Amniotic stem cell (primary cell): ENCODE measurements at regions not wholly inside any gene's neighbourhood (a gene's known extent, or its start where the extent isn't known, plus 50 kb on each side); places are given as distances from the start of the nearest gene placed in this dataset.
"Not testable (repeated sequence)": the region's sequence is repeated elsewhere in the genome, so short reads cannot be mapped to it uniquely, and the experiment has no call there.

Experiments
- DNase-seq: peaks from one replicate; lab custom pipeline; 2025; lab: John Stamatoyannopoulos, UW

GRCh38 chr3:87576752-87577151 is 300.4 kb upstream of the POU1F1 start:
- no peak for DNase-seq

GRCh38 chr3:87575550-87575949 is 299.2 kb upstream of the POU1F1 start:
- no peak for DNase-seq

GRCh38 chr3:87568331-87568730 is 291.9 kb upstream of the POU1F1 start:
- DNase-seq = no peak

- no peak for DNase-seq
Observed at GRCh38 chr3:87564438-87564837, 288.1 kb upstream of the POU1F1 start.

- DNase-seq = no peak
Observed at GRCh38 chr3:87563712-87564111, 287.3 kb upstream of the POU1F1 start.

- no peak for DNase-seq
Observed at GRCh38 chr3:87558492-87558891, 282.1 kb upstream of the POU1F1 start.

GRCh38 chr3:87555290-87555689 is 278.9 kb upstream of the POU1F1 start:
- no peak for DNase-seq

GRCh38 chr3:87553058-87553457 is 276.7 kb upstream of the POU1F1 start:
- DNase-seq = no peak

- no peak for DNase-seq
Observed at GRCh38 chr3:87550892-87551291, 274.5 kb upstream of the POU1F1 start.

- no peak for DNase-seq
Observed at GRCh38 chr3:87549208-87549607, 272.8 kb upstream of the POU1F1 start.

- DNase-seq = no peak
Observed at GRCh38 chr3:87548271-87548670, 271.9 kb upstream of the POU1F1 start.

GRCh38 chr3:87546216-87546615 is 269.8 kb upstream of the POU1F1 start:
- DNase-seq = no peak

GRCh38 chr3:87543408-87543807 is 267.0 kb upstream of the POU1F1 start:
- DNase-seq = not testable (repeated sequence)

GRCh38 chr3:87541723-87542122 is 265.3 kb upstream of the POU1F1 start:
- no peak for DNase-seq

- DNase-seq = not testable (repeated sequence)
Observed at GRCh38 chr3:87538722-87539121, 262.3 kb upstream of the POU1F1 start.

GRCh38 chr3:87509401-87509800 is 233.0 kb upstream of the POU1F1 start:
- no peak for DNase-seq

GRCh38 chr3:87508921-87509320 is 232.5 kb upstream of the POU1F1 start:
- DNase-seq = no peak

GRCh38 chr3:87507753-87508152 is 231.4 kb upstream of the POU1F1 start:
- no peak for DNase-seq

GRCh38 chr3:87503900-87504498 is 227.6 kb upstream of the POU1F1 start:
- peak; percentile 79 for DNase-seq

GRCh38 chr3:87501076-87501475 is 224.7 kb upstream of the POU1F1 start:
- no peak for DNase-seq

GRCh38 chr3:87498358-87499080 is 222.1 kb upstream of the POU1F1 start:
- no peak for DNase-seq

- DNase-seq = no peak
Observed at GRCh38 chr3:87495938-87496337, 219.6 kb upstream of the POU1F1 start.

- no peak for DNase-seq
Observed at GRCh38 chr3:87494264-87494663, 217.9 kb upstream of the POU1F1 start.

GRCh38 chr3:87491843-87492242 is 215.5 kb upstream of the POU1F1 start:
- DNase-seq = no peak
